ENCODE measurements at regions not wholly inside any gene's neighbourhood (a gene's known extent, or its start where the extent isn't known, plus 50 kb on each side); places are given as distances from the start of the nearest gene placed in this dataset.

- peaks cover 7% of the 10 kb centered on the region for H3K4me1 Mint-ChIP-seq (ENCODE audit: low read depth, unreplicated experiment)
- H3K27me3 Mint-ChIP-seq (ENCODE audit: unreplicated experiment): peaks cover 2% of the 10 kb centered on the region
- no peak for TF ChIP-seq CTCF (IDR thresholded peaks at IDR 0.05; ENCODE audit: partially characterized antibody, unreplicated experiment)
- H3K4me3 Mint-ChIP-seq (ENCODE audit: unreplicated experiment): no peak overlapping the region
- no peak overlapping the region for H3K27ac Mint-ChIP-seq (ENCODE audit: unreplicated experiment)
- H3K36me3 Mint-ChIP-seq (ENCODE audit: unreplicated experiment): no peaks in the 10 kb centered on the region
- DNase-seq: no peak
- H3K9me3 Mint-ChIP-seq (ENCODE audit: unreplicated experiment): peaks cover 2% of the 10 kb centered on the region
Observed at GRCh38 chr16:16828913-16829398, 450.0 kb downstream of the NPIPA7 start.

DNA sequence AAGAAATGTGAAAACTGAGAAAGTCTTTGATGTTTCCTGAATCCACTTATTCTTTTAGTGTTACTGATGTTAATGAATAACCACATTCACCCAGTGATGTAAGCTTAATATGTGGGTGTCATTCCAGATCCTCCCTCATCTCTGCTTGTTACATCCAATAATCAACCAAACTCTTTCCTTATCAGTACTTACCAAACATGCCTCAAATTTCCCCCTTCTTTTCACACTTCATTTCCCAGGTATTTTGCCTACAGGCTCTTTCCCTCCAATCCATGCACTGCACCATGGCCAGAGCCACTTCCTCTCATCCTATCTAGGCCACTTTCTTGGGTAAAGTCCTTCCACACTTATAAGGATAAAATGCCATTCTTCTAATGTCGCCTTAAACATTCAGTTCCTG is 451.5 kb downstream of the NPIPA7 start:
- Mint-ChIP-seq H3K27me3 (ENCODE audit: unreplicated experiment) (peaks cover 2% of the 10 kb centered on the region), H3K27ac (ENCODE audit: unreplicated experiment) (no peak overlapping the region)
- no peak for TF ChIP-seq CTCF (IDR thresholded peaks at IDR 0.05; ENCODE audit: partially characterized antibody, unreplicated experiment)

GRCh38 chr16:16830973-16831372 is 452.0 kb downstream of the NPIPA7 start:
- H3K36me3 Mint-ChIP-seq (ENCODE audit: unreplicated experiment): no peaks in the 10 kb centered on the region
- H3K27ac Mint-ChIP-seq (ENCODE audit: unreplicated experiment): no peak overlapping the region
- H3K9me3 Mint-ChIP-seq (ENCODE audit: unreplicated experiment): peaks cover 2% of the 10 kb centered on the region
- no peak overlapping the region for H3K4me3 Mint-ChIP-seq (ENCODE audit: unreplicated experiment)
- H3K4me1 Mint-ChIP-seq (ENCODE audit: low read depth, unreplicated experiment): peaks cover 7% of the 10 kb centered on the region
- peaks cover 2% of the 10 kb centered on the region for H3K27me3 Mint-ChIP-seq (ENCODE audit: unreplicated experiment)
- DNase-seq: no peak
- TF ChIP-seq CTCF (IDR thresholded peaks at IDR 0.05; ENCODE audit: partially characterized antibody, unreplicated experiment): no peak

More for the DNA sequence above, 451.5 kb downstream of the NPIPA7 start:
- Mint-ChIP-seq H3K4me1 (ENCODE audit: low read depth, unreplicated experiment) (peaks cover 7% of the 10 kb centered on the region), H3K36me3 (ENCODE audit: unreplicated experiment) (no peaks in the 10 kb centered on the region), H3K4me3 (ENCODE audit: unreplicated experiment) (no peak overlapping the region), H3K9me3 (ENCODE audit: unreplicated experiment) (peaks cover 2% of the 10 kb centered on the region)
- DNase-seq: no peak

DNA sequence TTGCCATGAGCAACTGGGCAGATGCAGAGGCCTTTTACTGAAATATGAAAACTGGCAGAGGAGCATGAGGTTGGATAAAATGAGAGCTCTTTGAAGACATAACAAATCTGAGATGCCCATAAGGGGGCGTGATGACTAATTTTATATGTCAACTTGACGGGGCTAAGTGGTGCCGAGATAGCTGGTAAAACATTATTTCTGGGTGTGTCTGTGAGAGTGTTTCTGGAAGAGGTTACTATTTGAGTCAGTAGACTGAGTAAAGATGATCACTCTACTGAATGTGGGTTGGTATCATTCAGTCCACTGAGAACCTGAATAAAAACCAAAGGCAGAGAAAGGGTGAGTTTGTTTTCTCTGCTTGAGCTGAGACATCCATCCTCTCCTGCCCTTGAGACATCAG is 454.2 kb downstream of the NPIPA7 start:
- TF ChIP-seq CTCF (IDR thresholded peaks at IDR 0.05; ENCODE audit: partially characterized antibody, unreplicated experiment): no peak
- Mint-ChIP-seq H3K27me3 (ENCODE audit: unreplicated experiment) (no peaks in the 10 kb centered on the region), H3K9me3 (ENCODE audit: unreplicated experiment) (peaks cover 2% of the 10 kb centered on the region), H3K4me1 (ENCODE audit: low read depth, unreplicated experiment) (peaks cover 6% of the 10 kb centered on the region), H3K36me3 (ENCODE audit: unreplicated experiment) (no peaks in the 10 kb centered on the region), H3K4me3 (ENCODE audit: unreplicated experiment) (no peak overlapping the region), H3K27ac (ENCODE audit: unreplicated experiment) (no peak overlapping the region)
- no peak for DNase-seq

DNA sequence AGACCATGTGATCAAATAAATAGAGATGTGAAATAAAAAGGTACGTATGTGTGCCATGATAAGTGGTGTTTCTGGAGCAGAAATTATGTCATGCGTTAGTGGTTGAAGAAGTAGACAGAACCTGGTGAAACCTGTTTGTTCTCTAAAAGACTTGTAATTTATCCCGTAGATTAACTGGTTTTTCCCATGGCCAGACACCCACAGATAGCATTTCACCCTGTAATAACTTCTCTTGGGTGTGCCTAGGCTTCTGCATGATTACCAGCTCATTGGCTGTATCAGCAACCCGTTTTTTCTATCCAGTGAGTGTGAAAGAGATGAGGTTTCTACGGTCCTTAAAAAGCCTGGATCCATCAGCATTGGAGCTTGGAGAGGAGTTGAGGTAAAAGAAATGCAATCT is 471.3 kb downstream of the NPIPA7 start:
- no peaks in the 10 kb centered on the region for H3K4me1 Mint-ChIP-seq (ENCODE audit: low read depth, unreplicated experiment)
- H3K27ac Mint-ChIP-seq (ENCODE audit: unreplicated experiment): no peak overlapping the region
- H3K27me3 Mint-ChIP-seq (ENCODE audit: unreplicated experiment): no peaks in the 10 kb centered on the region
- no peak overlapping the region for H3K4me3 Mint-ChIP-seq (ENCODE audit: unreplicated experiment)
- H3K36me3 Mint-ChIP-seq (ENCODE audit: unreplicated experiment): no peaks in the 10 kb centered on the region
- no peak for TF ChIP-seq CTCF (IDR thresholded peaks at IDR 0.05; ENCODE audit: partially characterized antibody, unreplicated experiment)
- no peaks in the 10 kb centered on the region for H3K9me3 Mint-ChIP-seq (ENCODE audit: unreplicated experiment)
- no peak for DNase-seq
